Astrocyte (in vitro differentiated cells and primary cell): ENCODE measurements at regions not wholly inside any gene's neighbourhood (a gene's known extent, or its start where the extent isn't known, plus 50 kb on each side); places are given as distances from the start of the nearest gene placed in this dataset.

ENCODE experiments used
- DNase-seq: peaks from one replicate; pipeline ENCODE4 v3.0.0-alpha.2; 2010; ENCODE audit warnings: low read depth
- FAIRE-seq: peaks from 2 replicates; lab custom pipeline; 2011; peaks lifted over from hg19 to GRCh38; lab: Jason Lieb, UNC
- H2AFZ ChIP-seq: 2 replicates; pipeline ENCODE4 v1.6.0; 2012; ENCODE audit warnings: low read depth, low read length, inconsistent platforms
- H3K27ac ChIP-seq: 2 replicates; pipeline ENCODE4 v1.5.1; 2011; ENCODE audit warnings: low read depth, low read length, inconsistent platforms
- H3K27me3 ChIP-seq: 2 replicates; pipeline ENCODE4 v1.6.0; 2011; ENCODE audit warnings: low read length, inconsistent platforms; ENCODE audit not compliant: insufficient read depth
- H3K36me3 ChIP-seq: 2 replicates; pipeline ENCODE4 v1.5.1; 2011; ENCODE audit warnings: low read length, inconsistent platforms; ENCODE audit not compliant: insufficient read depth
- H3K4me1 ChIP-seq: 2 replicates; pipeline ENCODE4 v1.5.1; 2011; ENCODE audit warnings: low read length, inconsistent platforms; ENCODE audit not compliant: insufficient read depth
- H3K4me2 ChIP-seq: 2 replicates; pipeline ENCODE4 v1.6.0; 2012; ENCODE audit warnings: low read length, inconsistent platforms
- H3K4me3 ChIP-seq: 2 replicates; pipeline ENCODE4 v1.5.1; 2011; ENCODE audit warnings: low read depth, mild to moderate bottlenecking, low read length, inconsistent platforms; ENCODE audit not compliant: insufficient read depth
- H3K79me2 ChIP-seq: 2 replicates; pipeline ENCODE4 v1.6.0; 2012; ENCODE audit warnings: mild to moderate bottlenecking, low read length, inconsistent platforms; ENCODE audit not compliant: insufficient read depth
- H3K9ac ChIP-seq: 2 replicates; pipeline ENCODE4 v1.6.0; 2012; ENCODE audit warnings: mild to moderate bottlenecking, low read length, inconsistent platforms
- H3K9me3 ChIP-seq: 2 replicates; pipeline ENCODE4 v1.5.1; 2012; ENCODE audit warnings: low read depth, mild to moderate bottlenecking, low read length, inconsistent platforms; ENCODE audit not compliant: insufficient read depth
- H4K20me1 ChIP-seq: 2 replicates; pipeline ENCODE4 v1.6.0; 2012; ENCODE audit warnings: low read length, inconsistent platforms; ENCODE audit not compliant: insufficient read depth
- H3K27ac Mint-ChIP-seq: one replicate; pipeline ENCODE4 v1.8.0; 2021; ENCODE audit warnings: mild to moderate bottlenecking, mixed read lengths; ENCODE audit not compliant: unreplicated experiment
- H3K27me3 Mint-ChIP-seq: one replicate; pipeline ENCODE4 v1.8.0; 2021; ENCODE audit warnings: low read depth, mixed read lengths; ENCODE audit not compliant: unreplicated experiment
- H3K36me3 Mint-ChIP-seq: one replicate; pipeline ENCODE4 v1.8.0; 2021; ENCODE audit warnings: low read depth, mixed read lengths; ENCODE audit not compliant: unreplicated experiment
- H3K4me1 Mint-ChIP-seq: one replicate; pipeline ENCODE4 v1.8.0; 2021; ENCODE audit warnings: low read depth, mixed read lengths; ENCODE audit not compliant: unreplicated experiment
- H3K4me3 Mint-ChIP-seq: one replicate; pipeline ENCODE4 v1.8.0; 2021; ENCODE audit warnings: mild to moderate bottlenecking, moderate library complexity, mixed read lengths; ENCODE audit not compliant: unreplicated experiment
- H3K9me3 Mint-ChIP-seq: one replicate; pipeline ENCODE4 v1.8.0; 2021; ENCODE audit warnings: mild to moderate bottlenecking, mixed read lengths; ENCODE audit not compliant: unreplicated experiment
- CTCF ChIP-seq: IDR thresholded peaks from 2 replicates; pipeline ENCODE4 v1.5.1; 2011; ENCODE audit warnings: low read depth, mild to moderate bottlenecking, inconsistent platforms, low read length, moderate library complexity; ENCODE audit not compliant: insufficient read depth
- EZH2 ChIP-seq: IDR thresholded peaks from 2 replicates; pipeline ENCODE4 v1.6.1; 2012; ENCODE audit warnings: mild to moderate bottlenecking, low read length, inconsistent platforms; ENCODE audit not compliant: insufficient read depth

- TF ChIP-seq CTCF (no peak), EZH2 (no peak)
- H3K4me2 ChIP-seq, result no peak overlapping the region
- H3K4me1 ChIP-seq, result peaks cover 5% of the 10 kb centered on the region
- H2AFZ ChIP-seq, result no peak overlapping the region
- no peaks in the 10 kb centered on the region for H4K20me1 ChIP-seq
- no peak overlapping the region for H3K9ac ChIP-seq
- Mint-ChIP-seq H3K9me3 (no peaks in the 10 kb centered on the region), H3K27me3 (no peaks in the 10 kb centered on the region), H3K36me3 (no peaks in the 10 kb centered on the region), H3K27ac (no peak overlapping the region), H3K4me3 (no peak overlapping the region), H3K4me1 (peaks cover 2% of the 10 kb centered on the region)
- no peak overlapping the region for H3K4me3 ChIP-seq
- no peak overlapping the region for H3K27ac ChIP-seq
- no peaks in the 10 kb centered on the region for H3K79me2 ChIP-seq
- DNase-seq, result no peak
- no peaks in the 10 kb centered on the region for H3K27me3 ChIP-seq
- no peak for FAIRE-seq
- no peaks in the 10 kb centered on the region for H3K36me3 ChIP-seq
- no peaks in the 10 kb centered on the region for H3K9me3 ChIP-seq
These were observed 378.9 kb downstream of the SNAPC1 start for GRCh38 chr14:62141139-62141538.

GRCh38 chr14:62143245-62143644 lies 381.0 kb downstream of the SNAPC1 start:
- Histone ChIP-seq H3K9ac (no peak overlapping the region), H3K36me3 (no peaks in the 10 kb centered on the region), H3K4me2 (peak overlapping the region; percentile 16), H3K4me3 (no peak overlapping the region), H3K4me1 (peaks cover 5% of the 10 kb centered on the region), H3K79me2 (no peaks in the 10 kb centered on the region), H3K27ac (no peak overlapping the region), H4K20me1 (no peaks in the 10 kb centered on the region), H2AFZ (peak overlapping the region; percentile 7), H3K9me3 (no peaks in the 10 kb centered on the region), H3K27me3 (no peaks in the 10 kb centered on the region)
- TF ChIP-seq CTCF (no peak), EZH2 (no peak)
- Mint-ChIP-seq H3K4me3 (no peak overlapping the region), H3K27me3 (no peaks in the 10 kb centered on the region), H3K36me3 (no peaks in the 10 kb centered on the region), H3K27ac (peak overlapping the region; percentile 41), H3K9me3 (peaks cover 9% of the 10 kb centered on the region), H3K4me1 (peaks cover 2% of the 10 kb centered on the region)
- DNase-seq, result peak; percentile 88
- FAIRE-seq, result no peak

- Histone ChIP-seq H3K4me2 (no peak overlapping the region), H3K27me3 (no peaks in the 10 kb centered on the region), H3K9me3 (no peaks in the 10 kb centered on the region), H3K27ac (no peak overlapping the region), H2AFZ (no peak overlapping the region), H3K79me2 (no peaks in the 10 kb centered on the region), H4K20me1 (no peaks in the 10 kb centered on the region), H3K4me3 (no peak overlapping the region), H3K9ac (no peak overlapping the region), H3K4me1 (peaks cover 5% of the 10 kb centered on the region), H3K36me3 (no peaks in the 10 kb centered on the region)
- TF ChIP-seq CTCF (no peak), EZH2 (no peak)
- no peak overlapping the region for H3K4me3 Mint-ChIP-seq
- H3K36me3 Mint-ChIP-seq, result no peaks in the 10 kb centered on the region
- FAIRE-seq, result no peak
- H3K27ac Mint-ChIP-seq, result no peak overlapping the region
- peaks cover 2% of the 10 kb centered on the region for H3K4me1 Mint-ChIP-seq
- peaks cover 12% of the 10 kb centered on the region for H3K9me3 Mint-ChIP-seq
- H3K27me3 Mint-ChIP-seq, result no peaks in the 10 kb centered on the region
- no peak for DNase-seq
These were observed 382.6 kb downstream of the SNAPC1 start for GRCh38 chr14:62144863-62145262.
